Left kidney (tissue), 1 donor: ENCODE measurements at regions not wholly inside any gene's neighbourhood (a gene's known extent, or its start where the extent isn't known, plus 50 kb on each side); places are given as distances from the start of the nearest gene placed in this dataset.
"Not testable (repeated sequence)": the region's sequence is repeated elsewhere in the genome, so short reads cannot be mapped to it uniquely, and the experiment has no call there.

Experiments
- DNase-seq: peaks from one replicate; pipeline ENCODE4 v3.0.0-alpha.2; 2013

DNA sequence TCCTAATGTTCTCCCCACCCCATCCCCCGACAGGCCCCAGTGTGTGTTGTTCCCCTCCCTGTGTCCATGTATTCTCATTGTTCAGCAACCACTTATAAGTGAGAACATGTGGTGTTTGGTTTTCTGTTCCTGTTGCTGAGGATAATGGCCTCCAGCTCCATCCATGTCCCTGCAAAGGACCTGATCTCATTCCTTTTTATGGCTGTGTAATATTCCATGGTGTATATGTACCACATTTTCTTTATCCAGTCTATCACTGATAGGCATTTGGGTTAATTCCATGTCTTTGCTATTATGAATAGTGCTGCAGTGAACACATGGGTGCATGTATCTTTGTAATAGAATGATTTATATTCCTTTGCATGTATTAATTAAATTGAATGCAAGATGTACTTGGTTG, 104.8 kb upstream of the WIPF3 start:
- not testable (repeated sequence) for DNase-seq

DNA sequence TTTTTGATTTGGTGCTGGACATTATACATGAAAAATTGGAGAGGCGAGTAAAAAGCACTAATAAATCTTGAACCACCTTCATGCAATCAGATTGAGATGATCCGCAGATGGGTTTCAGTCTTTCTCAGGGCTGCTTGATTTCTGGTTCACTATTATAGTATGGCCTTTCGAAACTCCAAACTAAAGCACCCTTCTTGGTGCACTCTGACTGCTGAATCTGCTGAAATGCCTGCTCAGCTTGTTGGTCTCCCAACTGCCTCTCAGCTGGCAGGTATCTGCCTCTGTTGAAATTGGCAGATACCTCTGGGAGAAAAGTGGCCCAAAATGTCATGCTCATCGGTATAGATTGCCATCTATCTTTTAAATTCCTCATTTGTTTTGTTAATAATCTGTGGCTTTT, 102.5 kb upstream of the WIPF3 start:
- not testable (repeated sequence) for DNase-seq

DNA sequence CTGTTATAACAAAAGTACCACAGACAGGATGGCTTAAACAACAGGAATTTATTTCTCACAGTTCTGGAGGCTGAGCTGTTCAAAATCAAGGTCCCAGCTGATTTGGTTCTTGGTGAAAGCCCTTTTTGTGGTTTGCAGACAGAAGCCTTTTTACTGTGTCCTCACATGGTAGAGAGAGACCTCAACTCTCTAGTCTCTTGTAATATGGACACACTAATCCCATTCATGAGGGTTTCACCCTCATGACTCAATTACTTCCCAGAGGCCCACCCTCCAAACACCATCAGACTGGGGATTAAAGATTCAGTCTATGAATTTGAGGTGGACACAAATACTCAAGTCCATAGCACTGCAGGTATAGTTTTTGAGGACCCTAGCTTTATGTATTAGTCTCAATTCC, 97.3 kb upstream of the WIPF3 start:
- not testable (repeated sequence) for DNase-seq

DNA sequence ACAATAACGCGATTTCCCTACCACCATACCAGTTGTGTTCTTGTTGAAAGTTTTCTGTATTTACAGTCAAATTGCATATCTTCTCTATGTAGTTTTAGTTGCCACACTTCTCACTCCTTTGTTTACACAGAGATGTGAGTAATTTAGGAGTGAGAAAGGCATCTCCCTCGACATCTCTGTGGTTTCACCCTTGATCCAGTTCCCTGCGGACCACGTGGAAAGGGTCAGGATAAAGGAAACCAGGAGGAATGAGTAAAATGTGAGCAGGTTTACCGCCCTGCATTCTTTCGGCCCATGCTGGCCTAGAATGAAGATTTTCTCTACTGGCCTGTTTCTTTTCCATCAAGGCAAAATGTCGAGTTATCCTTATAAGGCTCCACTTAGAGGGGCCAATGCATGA, 83.2 kb upstream of the WIPF3 start:
- not testable (repeated sequence) for DNase-seq

DNA sequence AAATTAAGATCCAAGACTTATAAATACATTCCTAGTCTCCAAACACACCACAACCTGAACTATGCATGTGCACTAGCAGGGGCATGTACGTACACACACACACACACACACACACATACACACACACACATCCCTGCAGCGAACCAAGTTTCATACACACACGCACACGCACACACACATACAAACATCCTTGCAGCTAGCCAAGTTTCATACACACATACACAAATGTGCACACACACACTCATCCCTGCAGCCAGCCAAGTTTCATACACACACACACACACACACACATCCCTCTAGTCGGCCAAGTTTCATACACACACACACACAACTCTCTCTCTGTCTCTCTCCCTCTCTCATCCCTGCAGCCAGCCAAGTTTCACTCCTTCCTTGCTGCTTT, 82.7 kb upstream of the WIPF3 start:
- no peak for DNase-seq

DNA sequence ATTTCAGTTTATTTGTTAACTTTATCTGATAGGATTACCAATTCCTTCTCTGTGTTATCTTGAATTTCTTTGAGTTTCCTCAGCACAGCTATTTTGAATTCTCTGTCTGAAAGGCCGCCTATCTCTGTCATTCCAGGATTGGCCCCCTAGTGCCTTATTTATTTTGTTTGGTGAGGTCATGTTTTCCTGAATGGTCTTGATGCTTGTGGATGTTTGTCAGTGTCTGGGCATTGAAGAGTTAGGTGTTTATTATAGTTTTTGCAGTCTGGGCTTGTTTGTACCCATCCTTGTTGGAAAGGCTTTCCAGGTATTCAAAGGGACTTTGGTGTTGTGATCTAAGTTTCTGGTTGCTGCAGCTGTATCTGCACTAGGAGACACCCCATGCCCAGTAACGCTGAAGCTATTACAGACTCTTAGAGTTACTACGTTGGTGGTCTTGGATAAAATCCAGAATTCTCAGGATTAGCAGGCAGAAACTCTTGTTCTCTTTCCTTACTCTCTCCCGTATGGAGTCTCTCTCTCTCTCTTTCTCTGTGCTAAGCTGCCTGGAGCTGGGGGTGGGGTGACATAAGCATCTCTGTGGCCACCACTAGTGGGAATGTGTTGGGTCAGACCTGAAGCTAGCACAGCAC, 76.7 kb upstream of the WIPF3 start:
- DNase-seq, result not testable (repeated sequence)

DNA sequence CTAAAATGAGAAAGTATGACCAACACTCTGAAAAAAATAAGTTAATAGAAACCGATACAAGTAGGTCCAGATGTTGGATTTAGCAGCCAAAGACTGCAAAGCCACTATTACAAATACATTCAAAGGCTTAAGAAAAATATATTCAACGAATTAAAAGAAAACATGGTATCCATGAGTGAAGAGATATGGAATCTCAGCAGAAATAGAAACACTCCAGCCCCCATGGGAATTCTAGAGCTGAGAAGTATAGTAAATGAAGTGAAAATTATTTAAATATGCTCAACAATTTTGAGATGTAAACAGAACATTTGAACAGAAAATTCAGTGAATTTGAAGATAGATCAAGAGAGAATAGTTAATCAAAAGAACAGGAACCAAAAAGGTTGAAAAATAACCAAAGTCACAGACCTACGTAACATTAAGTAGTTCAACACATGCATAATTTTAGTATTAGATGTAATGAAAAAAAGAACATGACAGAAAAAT, 72.0 kb upstream of the WIPF3 start:
- DNase-seq, result no peak

DNA sequence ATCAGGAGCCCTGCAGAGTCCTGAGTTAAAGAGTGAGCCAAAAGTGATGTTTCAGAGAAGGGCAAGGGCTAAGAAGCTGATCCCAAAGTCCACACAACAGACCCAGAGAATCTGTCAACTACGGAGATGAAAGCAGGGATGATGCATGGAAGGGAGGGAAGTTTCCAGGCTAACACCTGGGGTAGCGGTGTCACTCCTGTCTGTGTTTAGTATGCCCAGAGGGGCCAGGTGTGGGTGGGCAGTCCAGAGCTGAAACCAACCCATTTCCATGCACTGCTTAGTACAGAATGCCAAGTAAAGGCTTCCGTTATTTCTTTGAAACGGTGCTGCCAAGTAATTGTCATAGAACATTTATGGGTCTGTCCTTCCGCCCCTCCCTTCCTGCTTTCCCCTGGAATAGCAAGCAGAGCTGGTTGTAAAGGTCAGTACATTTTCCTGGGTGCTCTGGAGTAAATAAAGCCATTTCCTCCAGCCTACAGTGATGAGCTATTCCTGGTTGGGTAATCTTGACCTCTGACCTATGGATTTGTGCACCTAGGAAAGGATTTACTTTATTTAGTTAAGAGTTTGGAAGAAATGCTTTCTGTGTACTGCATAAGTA, 58.6 kb upstream of the WIPF3 start:
- not testable (repeated sequence) for DNase-seq

DNA sequence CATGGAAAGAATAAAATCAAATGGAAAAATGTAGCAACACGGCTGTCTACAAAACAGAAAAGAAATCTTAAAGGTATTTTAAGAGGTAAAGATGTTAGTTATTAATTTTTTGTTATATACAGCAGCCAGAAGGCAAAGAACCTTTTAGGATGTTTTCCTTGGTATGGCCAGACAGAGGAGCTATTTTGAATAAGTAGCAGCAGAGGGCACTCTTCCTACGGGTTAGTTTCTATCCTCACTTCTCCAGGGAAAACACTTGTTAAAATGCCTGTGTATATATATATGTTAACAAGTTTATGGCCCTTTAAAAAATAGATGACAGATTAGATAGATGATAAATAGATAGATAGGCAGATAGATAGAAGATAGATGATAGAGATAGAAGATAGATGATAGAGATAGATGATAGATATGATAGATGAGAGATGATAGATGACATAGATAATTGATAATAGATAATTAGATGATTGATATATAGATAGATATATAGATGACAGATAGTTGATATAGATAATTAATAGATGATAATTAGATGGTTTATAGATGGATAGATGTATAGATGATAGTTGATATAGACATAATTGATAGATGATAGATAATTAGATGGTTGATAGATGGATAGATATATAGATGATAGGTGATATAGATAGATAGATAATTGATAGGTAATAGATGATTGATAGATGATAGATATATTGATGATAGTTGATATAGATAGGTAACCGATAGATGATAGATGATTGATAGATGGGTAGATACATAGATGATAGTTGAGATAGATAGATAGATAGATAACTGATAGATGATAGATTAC, 57.8 kb upstream of the WIPF3 start:
- DNase-seq, result no peak

DNA sequence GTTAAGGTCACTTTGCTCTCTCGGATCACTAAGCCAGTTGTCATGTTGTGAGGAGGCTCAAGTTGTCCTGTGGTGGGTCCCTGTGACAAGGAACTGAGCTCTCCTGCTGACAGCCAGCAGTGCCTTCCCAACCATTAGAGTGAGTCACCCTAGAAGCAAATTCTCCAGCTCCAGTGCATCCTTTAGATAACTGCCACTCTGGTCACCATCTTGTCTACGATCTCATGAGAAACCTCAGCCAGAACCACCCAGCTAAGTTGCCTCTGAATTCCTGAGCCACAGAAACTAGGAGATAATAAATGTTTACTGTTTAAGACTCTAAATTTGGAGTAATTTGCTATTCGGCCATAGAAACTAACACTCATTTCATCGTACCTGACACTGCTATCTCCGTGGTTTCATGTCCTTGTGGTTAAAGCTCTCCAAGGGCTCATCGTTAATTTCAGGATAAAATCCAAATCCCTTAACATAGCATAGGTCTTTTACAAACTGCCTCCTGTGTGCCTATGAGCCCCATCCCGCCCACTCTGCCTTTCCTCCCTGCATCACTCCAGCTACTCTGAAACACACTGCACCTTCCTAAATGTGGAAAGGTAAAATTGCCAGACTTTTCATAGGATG, 56.5 kb upstream of the WIPF3 start:
- no peak for DNase-seq

DNA sequence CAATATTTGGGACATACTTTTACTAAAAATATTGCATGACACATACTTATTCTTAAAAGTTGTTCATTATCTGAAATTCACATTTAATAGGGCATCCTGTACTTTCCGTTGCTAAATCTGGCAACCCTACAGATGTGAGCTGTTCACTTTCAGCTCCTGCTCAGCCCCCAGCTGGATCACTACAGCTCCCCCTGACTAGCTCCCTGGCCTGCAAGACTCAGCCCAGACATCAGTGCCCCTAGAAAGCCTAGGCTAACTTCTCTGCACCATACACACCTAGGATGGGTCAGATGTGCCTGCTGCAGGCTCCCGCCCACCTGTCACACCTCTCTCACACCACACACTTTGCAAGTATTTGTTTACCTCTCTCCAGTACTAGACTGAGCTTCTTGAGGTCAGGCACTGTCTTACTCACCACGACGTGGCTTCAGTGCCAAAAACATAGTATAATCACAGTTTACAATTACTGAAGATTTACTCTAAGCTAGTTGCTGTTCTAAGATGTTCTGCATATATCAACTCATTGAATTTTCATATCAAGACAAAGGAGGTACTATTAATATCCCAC, 55.9 kb upstream of the WIPF3 start:
- not testable (repeated sequence) for DNase-seq

DNA sequence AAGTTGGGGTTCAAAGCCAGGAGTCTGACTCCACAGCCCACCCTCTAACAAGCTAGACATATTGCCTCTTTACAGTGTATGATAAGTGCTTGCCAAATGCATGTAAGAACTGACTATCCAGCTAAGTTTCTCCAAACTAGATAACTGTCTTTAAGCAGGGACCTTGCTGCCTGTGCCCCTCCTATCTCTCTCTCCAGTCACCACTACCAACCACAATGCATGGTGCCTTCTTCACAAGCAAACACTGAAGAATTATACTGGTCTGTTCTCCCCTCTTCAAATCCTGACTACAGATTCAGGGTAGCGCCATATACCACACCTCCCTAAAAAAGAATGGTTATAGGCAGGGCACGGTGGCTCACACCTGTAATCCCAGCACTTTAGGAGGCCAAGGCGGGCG, 55.3 kb upstream of the WIPF3 start:
- DNase-seq, result not testable (repeated sequence)

DNA sequence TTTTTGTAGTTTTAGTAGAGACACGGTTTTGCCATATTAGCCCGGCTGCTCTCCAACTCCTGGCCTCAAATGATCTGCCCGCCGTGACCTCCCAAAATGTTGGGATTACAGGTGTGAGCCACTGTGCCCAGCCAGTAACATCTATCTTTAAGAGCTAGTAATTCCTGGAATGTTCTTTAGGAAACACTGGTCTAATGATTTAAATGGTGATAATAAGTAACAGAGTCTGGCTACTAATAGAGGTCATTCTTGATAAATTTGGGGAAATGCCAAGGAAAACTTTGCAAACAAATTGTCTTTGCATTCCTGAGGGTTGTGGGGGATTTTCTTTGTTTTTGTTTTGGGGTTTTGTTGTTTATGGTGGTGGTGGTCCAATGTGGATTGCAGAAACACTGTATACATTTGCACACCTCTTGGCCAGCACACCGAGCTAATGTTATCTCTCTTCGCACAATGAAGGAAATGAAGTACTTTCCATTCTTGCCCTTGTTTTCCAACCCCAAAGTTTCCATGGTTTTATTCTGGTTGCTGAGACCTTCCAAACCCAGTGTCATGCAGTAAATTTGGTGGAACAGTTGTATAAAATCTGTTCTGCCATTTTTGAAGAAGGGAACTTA, 51.3 kb upstream of the WIPF3 start:
- no peak for DNase-seq
